ENCODE measurements at regions not wholly inside any gene's neighbourhood (a gene's known extent, or its start where the extent isn't known, plus 50 kb on each side); places are given as distances from the start of the nearest gene placed in this dataset.

- TF ChIP-seq, protein P1, sequence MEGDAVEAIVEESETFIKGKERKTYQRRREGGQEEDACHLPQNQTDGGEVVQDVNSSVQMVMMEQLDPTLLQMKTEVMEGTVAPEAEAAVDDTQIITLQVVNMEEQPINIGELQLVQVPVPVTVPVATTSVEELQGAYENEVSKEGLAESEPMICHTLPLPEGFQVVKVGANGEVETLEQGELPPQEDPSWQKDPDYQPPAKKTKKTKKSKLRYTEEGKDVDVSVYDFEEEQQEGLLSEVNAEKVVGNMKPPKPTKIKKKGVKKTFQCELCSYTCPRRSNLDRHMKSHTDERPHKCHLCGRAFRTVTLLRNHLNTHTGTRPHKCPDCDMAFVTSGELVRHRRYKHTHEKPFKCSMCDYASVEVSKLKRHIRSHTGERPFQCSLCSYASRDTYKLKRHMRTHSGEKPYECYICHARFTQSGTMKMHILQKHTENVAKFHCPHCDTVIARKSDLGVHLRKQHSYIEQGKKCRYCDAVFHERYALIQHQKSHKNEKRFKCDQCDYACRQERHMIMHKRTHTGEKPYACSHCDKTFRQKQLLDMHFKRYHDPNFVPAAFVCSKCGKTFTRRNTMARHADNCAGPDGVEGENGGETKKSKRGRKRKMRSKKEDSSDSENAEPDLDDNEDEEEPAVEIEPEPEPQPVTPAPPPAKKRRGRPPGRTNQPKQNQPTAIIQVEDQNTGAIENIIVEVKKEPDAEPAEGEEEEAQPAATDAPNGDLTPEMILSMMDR (IDR thresholded peaks at IDR 0.05; ENCODE audit: low read depth, low read length) = no peak
- H3K9me3 ChIP-seq (ENCODE audit: severe bottlenecking) = no peaks in the 10 kb centered on the region
- no peak for DNase-seq
- no peaks in the 10 kb centered on the region for H3K36me3 ChIP-seq
- no peak overlapping the region for H3K27ac ChIP-seq
- no peaks in the 10 kb centered on the region for H3K27me3 ChIP-seq (ENCODE audit: insufficient read depth, low read depth, severe bottlenecking)
- H3K4me3 ChIP-seq (ENCODE audit: low read depth, low read length) = no peak overlapping the region
These were observed 51.6 kb upstream of the THUMPD3 start for GRCh38 chr3:9311228-9311627.

All from WERI-Rb-1 (cell line).